NCI-H1048 (cell line): ENCODE measurements at regions not wholly inside any gene's neighbourhood (a gene's known extent, or its start where the extent isn't known, plus 50 kb on each side); places are given as distances from the start of the nearest gene placed in this dataset.

Experiments used
- DNase-seq: peaks from one replicate; lab custom pipeline; 2025; lab: John Stamatoyannopoulos, UW

- no peak for DNase-seq
Observed at GRCh38 chr3:95934181-95934580, 880.2 kb upstream of the EPHA6 start.

DNA sequence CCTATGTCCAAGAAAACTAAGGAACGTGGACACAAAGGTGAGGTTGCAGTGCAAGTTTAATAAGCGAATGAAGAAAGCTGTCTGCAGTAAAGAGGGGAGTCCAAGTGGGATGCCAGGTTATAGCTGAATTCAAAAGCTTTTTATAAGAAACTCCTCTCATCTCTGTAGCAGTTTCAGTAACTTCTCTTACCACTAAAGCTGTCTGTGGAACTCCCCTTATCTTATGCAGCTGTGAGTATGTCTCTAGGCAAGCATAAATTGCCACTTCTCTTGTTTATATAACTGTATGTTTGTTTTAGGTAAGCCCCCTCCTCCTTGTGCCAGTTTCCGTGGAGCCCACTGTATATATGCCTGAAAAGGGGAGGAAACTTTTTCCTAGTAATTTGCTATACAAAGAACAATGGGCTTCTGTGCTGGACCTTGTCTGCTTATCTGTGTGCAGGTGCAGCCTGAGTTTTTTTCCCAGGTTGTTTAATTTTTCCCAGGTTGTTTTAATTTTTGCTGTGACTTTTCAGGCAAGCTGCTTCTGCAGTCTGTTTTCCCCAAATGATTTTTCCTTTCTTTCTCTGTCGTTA, 875.1 kb upstream of the EPHA6 start:
- no peak for DNase-seq

- DNase-seq: no peak
Observed at GRCh38 chr3:95965704-95966336, 848.6 kb upstream of the EPHA6 start.

GRCh38 chr3:95971573-95971972, 842.8 kb upstream of the EPHA6 start:
- DNase-seq: no peak

DNA sequence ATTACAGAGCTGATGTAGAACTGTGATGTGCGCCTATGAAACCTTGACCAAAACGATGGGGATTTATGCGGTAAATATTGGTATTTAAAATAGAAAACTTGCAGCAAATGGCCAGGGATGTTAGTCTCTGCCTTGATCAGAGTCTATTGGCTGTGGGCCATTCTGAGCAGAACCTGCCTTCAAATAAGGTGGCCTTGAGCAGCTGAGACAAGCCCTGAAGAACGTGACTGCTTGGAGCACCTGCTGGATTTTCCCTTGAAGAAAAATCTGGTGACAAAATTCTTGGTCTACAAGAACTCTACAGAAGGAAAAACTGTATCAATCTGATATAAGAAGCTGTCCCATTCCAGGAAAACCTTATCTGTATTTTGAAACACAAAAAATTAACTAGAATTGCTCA, 820.1 kb upstream of the EPHA6 start:
- no peak for DNase-seq

- DNase-seq: no peak
Observed at GRCh38 chr3:96000966-96001365, 813.4 kb upstream of the EPHA6 start.

DNA sequence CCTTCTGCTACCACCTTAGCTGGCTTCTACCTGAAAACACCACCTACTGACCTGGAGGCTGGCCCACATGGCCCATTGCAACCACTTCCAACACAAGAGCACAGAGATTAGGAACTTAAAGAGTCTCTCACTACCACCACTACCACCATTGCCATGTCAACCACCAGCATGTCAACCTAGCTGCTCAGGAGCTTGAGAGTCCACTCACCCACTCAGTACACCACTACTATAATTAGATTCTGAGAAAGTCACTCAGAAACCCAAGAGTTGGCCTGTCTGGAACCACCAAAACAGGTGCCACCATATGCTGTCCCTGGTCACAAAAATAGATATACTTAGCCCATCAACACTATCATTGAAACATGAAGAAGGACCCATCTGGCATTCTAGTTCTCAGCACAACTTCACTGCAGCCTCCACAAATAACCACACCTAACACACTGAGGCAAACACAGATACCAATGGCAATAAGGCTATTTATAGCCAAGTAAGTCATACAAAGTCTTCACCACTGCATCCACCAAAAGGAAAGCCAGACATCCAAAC, 806.7 kb upstream of the EPHA6 start:
- no peak for DNase-seq

DNA sequence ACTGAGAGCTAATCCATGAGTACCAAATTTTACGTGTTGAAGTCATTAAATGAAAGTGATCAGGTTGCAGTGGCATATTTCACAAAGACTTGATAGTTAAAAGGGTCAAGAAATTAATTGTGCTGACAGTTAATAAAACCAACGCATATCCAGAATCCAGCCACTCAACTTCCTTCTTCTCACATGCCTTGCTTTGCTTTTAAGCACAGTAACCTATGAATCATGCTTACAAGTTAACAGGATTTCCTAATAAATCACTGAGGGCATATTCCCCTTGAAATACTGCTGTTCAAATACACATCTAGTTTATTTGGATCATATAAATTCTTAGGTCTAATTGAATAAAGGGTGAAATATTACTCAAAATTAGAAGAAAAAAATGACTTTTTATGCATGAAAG, 801.5 kb upstream of the EPHA6 start:
- DNase-seq: no peak

DNA sequence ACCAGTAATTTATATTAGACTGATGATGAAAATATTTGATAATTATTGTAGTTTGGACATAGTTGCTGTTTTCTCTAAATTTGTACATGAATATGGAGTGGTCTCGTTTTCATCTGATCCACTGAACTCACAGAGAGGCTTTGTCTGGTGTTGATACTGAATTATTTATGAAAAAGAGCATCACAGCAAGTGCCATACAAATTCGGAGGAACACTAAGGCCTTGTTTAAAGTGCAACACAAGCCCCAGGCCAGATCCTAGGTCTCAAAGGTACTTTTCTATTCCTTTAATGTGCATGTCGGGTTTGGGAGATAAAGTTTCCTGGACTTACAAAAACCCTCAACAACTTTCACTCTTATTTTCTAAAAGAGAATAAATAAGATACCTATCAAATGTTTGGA, 796.8 kb upstream of the EPHA6 start:
- no peak for DNase-seq

DNA sequence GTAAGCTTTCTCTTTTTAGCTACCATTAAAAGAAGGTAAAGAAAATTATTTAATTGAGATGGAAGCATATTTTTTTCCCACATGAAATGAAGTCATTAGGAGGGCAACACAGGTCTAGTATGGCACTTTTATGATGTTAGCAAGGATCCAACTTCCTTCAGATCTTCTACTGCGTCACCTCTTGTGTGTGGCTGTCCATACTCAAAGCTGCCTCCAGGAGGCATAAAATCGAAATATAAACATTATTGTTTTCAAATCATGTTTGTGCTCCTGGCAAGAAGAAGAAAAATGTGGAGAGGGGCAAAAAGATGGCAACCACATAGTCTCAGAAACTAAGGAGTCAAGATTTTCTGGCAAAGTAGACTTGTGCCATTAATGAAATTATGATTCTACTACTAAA, 791.7 kb upstream of the EPHA6 start:
- DNase-seq: no peak

- no peak for DNase-seq
Observed at GRCh38 chr3:96027718-96028117, 786.7 kb upstream of the EPHA6 start.

GRCh38 chr3:96039632-96040031, 774.8 kb upstream of the EPHA6 start:
- DNase-seq: no peak

DNA sequence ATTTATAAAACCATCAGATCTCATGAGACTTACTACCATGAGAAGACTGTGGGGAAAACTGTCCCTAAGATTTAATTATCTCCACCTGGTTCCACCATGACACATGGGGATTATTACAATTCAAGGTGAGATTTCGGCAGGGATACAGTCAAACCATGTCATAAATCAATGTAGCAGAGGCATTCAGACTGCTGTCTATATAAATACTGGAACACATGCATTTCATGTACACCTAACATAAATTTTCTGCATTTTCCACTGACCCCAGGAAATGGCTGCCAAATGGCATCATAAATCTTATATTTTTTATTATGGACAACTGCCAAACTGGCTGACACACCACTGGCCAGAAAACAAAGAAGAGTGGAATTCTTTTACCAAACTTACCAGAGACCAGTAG, 755.1 kb upstream of the EPHA6 start:
- DNase-seq: no peak

DNA sequence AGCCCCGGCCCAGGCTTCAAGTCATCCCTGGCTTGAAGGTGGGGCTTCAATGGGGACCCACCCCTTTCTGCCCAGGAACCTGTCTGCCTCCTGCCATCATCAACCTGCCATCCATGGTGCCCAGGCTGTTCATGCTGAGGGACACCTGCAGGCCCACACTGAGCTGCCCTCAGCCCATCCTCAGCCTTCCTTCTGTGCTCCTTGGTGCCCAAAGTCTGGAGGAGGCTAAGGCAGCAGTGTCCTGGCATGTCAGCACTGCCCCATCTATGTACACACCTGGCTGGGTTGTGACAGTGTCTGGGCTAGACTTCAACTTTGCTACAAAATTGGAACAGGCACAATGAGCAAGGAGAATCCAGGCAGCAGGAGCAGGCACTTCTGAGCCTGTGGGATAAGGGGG, 745.3 kb upstream of the EPHA6 start:
- DNase-seq: no peak

GRCh38 chr3:96070678-96071077, 743.7 kb upstream of the EPHA6 start:
- no peak for DNase-seq

GRCh38 chr3:96071097-96071496, 743.3 kb upstream of the EPHA6 start:
- DNase-seq: no peak

GRCh38 chr3:96072226-96072625, 742.2 kb upstream of the EPHA6 start:
- DNase-seq: no peak

- DNase-seq: no peak
Observed at GRCh38 chr3:96083610-96084009, 730.8 kb upstream of the EPHA6 start.

DNA sequence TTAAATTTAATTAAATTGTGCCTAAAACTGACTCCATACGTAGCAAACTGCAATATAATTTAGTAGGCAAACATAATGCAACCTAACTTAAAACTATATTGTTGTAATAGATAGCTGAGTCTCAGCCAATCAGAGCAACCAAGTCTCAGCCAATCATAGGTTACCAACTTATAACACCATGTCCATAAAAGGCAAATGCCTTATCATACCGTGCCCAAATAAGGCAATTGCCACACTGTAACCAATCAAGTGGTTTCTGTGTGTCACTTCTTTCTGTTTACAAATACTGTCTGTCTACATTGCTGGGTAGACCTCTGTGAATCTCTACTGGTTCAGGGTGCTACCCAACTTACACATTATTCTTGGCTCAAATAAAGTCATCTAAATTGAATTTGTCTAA, 728.4 kb upstream of the EPHA6 start:
- DNase-seq: no peak

GRCh38 chr3:96101006-96101560, 713.3 kb upstream of the EPHA6 start:
- no peak for DNase-seq

- no peak for DNase-seq
Observed at GRCh38 chr3:96106701-96107100, 707.7 kb upstream of the EPHA6 start.
